Activated CD4-positive, alpha-beta T cell treated with anti-CD3 and anti-CD28 coated beads, Interleukin-2, amount 50 U/mL, for 16 hours (primary cell): ENCODE measurements at regions not wholly inside any gene's neighbourhood (a gene's known extent, or its start where the extent isn't known, plus 50 kb on each side); places are given as distances from the start of the nearest gene placed in this dataset.

Source experiments
- DNase-seq: peaks from one replicate; pipeline ENCODE4 v3.0.0-alpha.2; 2020

GRCh38 chr4:116870686-116871085 lies 214.7 kb downstream of the TRAM1L1 start:
- no peak for DNase-seq

DNA sequence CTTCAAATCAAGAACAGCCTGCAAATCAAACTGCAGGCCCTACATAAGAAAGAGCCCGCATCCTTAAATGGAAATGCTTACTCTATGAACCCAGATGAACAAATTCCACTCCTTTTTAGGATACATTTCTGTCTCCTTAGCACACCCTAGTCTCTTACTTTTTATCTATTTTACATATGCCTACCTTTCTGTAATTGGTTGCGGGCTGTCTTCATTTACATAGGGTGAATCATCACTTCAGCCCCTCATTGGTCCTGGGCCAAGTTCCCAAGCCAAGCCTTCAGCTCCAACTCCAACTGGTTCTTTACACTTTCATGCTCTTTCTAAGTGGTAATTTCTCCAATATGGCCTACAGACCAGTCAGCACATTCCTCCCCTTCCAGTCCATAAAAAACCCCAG lies 219.3 kb downstream of the TRAM1L1 start:
- DNase-seq, result no peak

DNA sequence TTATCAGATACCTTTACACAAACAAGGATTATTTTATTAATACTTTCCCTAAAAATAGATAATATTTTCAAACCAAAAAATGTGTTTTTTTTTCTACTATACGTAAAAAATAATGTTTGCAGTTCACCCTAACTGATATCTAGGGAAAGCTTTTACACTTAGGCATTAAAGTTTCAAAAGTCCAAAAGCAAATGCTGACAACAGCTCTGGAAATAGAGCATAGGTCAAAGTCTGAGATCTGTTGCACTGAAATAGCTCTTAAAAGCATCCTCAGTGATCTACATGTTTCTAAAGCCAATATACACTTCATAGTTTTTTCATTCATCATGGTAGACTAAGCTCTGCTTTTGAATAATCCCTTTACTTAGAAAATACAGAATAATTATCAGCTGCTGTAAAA lies 222.8 kb downstream of the TRAM1L1 start:
- DNase-seq, result no peak

GRCh38 chr4:116860891-116861290 lies 224.5 kb downstream of the TRAM1L1 start:
- DNase-seq, result no peak

- DNase-seq, result no peak
Measured at GRCh38 chr4:116849620-116850019, 235.8 kb downstream of the TRAM1L1 start.

GRCh38 chr4:116847616-116848015 lies 237.8 kb downstream of the TRAM1L1 start:
- DNase-seq, result no peak

GRCh38 chr4:116839826-116840225 lies 245.6 kb downstream of the TRAM1L1 start:
- no peak for DNase-seq

DNA sequence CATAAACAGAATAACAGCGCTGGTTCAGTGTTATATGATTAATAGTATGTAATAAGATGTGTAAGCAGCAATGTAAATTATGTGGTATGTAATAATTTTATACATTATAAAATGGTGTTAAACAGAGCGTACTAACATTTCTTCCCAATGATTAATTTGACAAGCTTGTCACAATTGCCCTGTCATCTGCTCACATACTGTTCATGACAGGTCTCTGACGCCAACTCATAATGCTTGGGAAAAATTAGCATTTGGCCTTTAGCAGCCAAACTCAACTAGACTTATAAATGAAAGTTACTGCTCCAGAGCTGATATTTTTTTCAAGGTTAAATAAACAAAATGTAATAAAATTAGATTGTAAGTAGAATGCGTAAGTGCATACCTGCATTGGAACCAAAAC lies 246.8 kb downstream of the TRAM1L1 start:
- DNase-seq, result no peak

DNA sequence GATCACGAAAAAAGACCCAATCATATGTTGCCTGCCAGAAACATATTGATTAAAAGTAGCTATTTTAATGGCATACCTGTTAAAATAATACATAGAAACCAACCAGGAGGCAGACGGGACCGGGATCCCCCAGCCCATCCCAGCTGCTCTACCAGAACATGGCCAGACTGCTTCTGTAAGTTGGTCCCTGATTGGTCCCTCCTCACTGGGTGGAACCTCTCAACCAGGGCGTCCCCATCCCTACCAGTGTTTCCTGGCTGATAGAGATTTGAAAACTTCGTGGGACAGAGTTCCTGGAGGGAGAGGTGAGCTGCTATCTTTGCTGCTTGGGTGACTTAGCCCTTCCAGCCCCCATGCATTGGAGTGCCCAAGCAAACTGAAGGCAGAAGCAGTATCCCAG lies 256.2 kb downstream of the TRAM1L1 start:
- no peak for DNase-seq

GRCh38 chr4:116824172-116824571 lies 261.2 kb downstream of the TRAM1L1 start:
- no peak for DNase-seq

GRCh38 chr4:116811730-116812129 lies 273.6 kb downstream of the TRAM1L1 start:
- DNase-seq, result no peak

DNA sequence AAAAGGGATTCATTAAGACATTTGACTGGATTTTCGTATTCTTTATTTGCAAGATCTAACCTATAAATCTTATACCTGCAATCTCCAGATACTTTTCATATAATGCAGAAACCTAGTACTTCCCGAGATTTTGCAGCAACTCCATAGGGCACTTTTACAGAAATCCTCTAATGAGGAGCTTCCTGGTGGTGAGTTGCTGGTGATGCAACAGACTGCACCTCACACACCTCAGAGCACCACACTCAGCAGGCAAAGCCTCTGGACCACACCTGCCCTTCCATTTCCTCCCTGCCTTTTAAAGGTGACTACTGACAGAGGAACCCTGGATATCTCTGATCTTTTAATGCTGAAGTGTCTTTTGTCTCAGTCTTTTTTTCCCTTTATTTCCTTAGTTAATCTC lies 289.4 kb downstream of the TRAM1L1 start:
- no peak for DNase-seq

- DNase-seq, result no peak
Measured at GRCh38 chr4:116788723-116789122, 296.7 kb downstream of the TRAM1L1 start.

DNA sequence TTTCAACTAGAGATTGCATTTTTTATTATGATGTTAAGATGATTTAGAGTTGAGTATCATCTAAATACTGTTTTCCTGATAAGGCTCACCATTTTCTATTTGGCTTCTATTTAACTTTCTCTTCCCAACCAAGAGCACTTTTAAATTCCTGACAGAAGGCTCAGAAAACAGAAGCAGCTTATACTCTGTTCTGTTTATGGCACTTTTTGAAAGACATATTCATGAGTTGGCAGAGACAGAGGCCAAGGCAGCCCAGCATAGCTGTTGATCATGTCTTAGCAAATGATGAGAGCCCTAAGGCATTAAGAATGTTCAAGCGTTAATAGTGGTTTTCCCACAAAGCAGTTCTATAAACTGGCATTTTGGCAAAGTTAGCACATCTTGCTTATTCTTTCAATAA lies 330.3 kb downstream of the TRAM1L1 start:
- no peak for DNase-seq

DNA sequence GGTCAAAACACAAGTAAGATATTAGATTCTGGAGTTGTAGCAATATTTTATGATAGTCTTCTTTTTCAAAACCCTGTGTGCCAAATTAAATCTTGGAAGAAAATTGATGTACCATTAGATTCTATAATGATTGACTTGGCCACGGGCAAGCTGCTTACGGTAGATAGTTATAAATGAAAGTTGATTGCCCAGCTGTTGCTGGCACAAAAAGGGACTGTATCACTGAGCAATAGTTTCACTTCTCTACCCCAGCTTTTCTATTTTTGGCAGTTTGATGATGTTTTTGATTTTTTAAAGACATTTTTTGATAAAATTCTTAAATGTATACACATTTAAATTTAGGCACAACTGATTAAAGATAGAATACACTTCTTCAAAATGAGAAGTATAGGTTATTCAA lies 333.3 kb downstream of the TRAM1L1 start:
- no peak for DNase-seq

DNA sequence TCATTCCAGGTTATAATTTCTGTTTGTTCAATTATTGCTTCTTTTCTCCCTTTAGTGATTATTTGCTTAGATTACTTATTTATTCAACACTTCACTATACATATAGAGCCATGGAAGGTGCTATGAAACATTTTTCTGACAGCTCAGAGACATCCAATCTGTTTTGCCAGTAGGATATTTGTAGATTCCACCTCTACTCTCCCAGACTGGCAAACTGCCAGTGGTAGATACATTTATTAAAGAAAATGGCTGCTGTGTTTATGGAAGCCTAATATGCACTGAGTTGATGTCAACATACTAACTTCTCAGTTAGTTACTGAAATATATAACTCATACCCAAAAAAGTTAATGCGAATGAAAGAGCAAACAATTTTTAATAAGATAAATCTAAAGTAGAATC lies 348.6 kb downstream of the TRAM1L1 start:
- DNase-seq, result no peak

GRCh38 chr4:116734178-116734577 lies 351.2 kb downstream of the TRAM1L1 start:
- no peak for DNase-seq

GRCh38 chr4:116733370-116733769 lies 352.0 kb downstream of the TRAM1L1 start:
- no peak for DNase-seq

- DNase-seq, result no peak
Measured at GRCh38 chr4:116726523-116726922, 358.9 kb downstream of the TRAM1L1 start.

DNA sequence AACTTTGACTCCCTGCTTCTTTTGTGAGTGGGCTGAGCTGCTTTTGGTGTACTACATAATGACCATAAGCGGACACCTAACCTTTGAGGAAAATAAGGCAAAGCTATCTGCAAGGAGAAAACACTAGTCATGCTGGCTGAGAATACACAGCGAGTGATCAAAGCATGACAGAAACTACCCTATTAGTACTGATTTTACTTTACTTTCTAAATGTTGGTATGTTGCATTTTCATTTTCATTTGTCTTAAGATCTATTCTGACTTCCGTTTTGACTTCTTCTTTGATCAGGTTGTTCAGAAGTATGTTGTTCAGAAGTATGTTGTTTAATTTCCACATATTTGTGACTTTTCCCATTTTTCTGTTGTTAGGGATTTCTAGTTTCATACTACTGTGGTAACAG lies 361.1 kb downstream of the TRAM1L1 start:
- peak; percentile 2 for DNase-seq

DNA sequence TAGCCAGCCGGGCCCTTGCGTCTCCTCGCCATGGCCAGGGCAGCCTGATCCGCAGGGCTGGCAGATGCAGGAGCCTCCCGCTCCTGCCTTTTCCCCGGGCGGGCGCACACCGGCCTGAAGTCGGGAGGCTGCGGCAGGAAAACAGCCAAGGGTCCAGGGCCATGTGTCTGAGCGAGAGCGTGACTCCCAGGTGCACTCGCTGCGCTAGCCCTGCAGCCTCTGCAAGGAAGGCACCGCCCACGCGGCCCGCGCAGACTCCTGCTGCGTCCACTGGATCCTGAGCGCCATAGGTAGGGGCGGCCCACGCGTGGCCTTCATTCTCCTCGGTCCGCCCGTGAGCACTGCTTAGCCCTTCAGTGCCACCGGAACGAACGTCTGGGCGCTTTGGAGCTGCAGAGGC lies 379.9 kb downstream of the TRAM1L1 start:
- DNase-seq, result no peak

DNA sequence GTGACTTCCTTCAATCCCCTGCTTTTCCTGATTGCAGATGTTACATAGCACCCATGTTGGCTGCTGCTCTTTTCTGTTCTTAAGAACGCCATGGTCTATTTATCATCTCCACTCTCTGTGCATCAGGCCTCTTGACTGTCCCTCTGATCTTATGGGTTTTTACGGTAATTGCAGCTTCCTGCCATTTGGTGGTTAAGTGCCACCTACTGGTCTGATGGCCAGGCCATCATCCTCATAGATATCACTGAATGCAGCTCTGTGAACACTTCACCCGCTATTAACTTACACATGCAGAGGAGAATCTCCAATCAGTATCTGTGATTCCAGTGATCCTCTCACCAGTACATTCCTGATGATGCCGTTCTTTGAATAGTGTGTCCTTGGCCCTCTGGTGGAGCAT lies 382.4 kb downstream of the TRAM1L1 start:
- no peak for DNase-seq

GRCh38 chr4:116688536-116688935 lies 396.8 kb downstream of the TRAM1L1 start:
- DNase-seq, result no peak

GRCh38 chr4:116668190-116668589 lies 417.2 kb downstream of the TRAM1L1 start:
- DNase-seq, result no peak

GRCh38 chr4:116665716-116666115 lies 419.7 kb downstream of the TRAM1L1 start:
- no peak for DNase-seq

DNA sequence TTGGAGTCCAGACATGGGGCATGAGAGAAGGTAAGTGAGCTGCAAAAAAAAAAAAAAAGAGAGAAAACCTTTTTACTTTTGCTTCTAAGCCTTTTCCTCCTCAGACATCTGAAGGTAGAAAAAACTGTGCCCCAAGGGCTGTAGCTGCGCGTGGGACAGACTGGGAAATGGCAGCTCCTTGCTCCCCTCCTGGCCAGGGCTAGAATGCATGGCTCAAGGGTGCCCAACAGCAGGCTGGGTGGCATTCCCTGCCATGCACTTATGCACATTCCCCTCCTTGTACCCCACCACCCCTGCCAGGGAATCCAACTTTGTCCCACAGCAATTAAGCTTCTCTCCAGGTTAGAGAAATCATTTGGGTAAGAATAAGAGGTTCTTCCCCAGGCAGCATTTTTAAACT lies 421.2 kb downstream of the TRAM1L1 start:
- DNase-seq, result no peak
